ENCODE measurements at regions not wholly inside any gene's neighbourhood (a gene's known extent, or its start where the extent isn't known, plus 50 kb on each side); places are given as distances from the start of the nearest gene placed in this dataset.
"Not testable (repeated sequence)": the region's sequence is repeated elsewhere in the genome, so short reads cannot be mapped to it uniquely, and the experiment has no call there.

- DNase-seq (ENCODE audit: low spot score) = no peak
Observed at GRCh38 chr6:11889572-11889971, 111.0 kb upstream of the ADTRP start.

GRCh38 chr6:11888727-11889126 is 110.1 kb upstream of the ADTRP start:
- DNase-seq (ENCODE audit: low spot score) = no peak

- DNase-seq (ENCODE audit: low spot score) = no peak
Observed at GRCh38 chr6:11885159-11885558, 106.6 kb upstream of the ADTRP start.

- DNase-seq (ENCODE audit: low spot score) = not testable (repeated sequence)
Observed at GRCh38 chr6:11883471-11883870, 104.9 kb upstream of the ADTRP start.

- DNase-seq (ENCODE audit: low spot score) = not testable (repeated sequence)
Observed at GRCh38 chr6:11880156-11880555, 101.6 kb upstream of the ADTRP start.

- no peak for DNase-seq (ENCODE audit: low spot score)
Observed at GRCh38 chr6:11878735-11879134, 100.1 kb upstream of the ADTRP start.

GRCh38 chr6:11878029-11878428 is 99.4 kb upstream of the ADTRP start:
- no peak for DNase-seq (ENCODE audit: low spot score)

GRCh38 chr6:11876934-11877433 is 98.4 kb upstream of the ADTRP start:
- no peak for DNase-seq (ENCODE audit: low spot score)

- no peak for DNase-seq (ENCODE audit: low spot score)
Observed at GRCh38 chr6:11875325-11876109, 96.9 kb upstream of the ADTRP start.

- DNase-seq (ENCODE audit: low spot score) = peak; percentile 19
Observed at GRCh38 chr6:11869672-11870340, 91.2 kb upstream of the ADTRP start.

GRCh38 chr6:11868392-11868791 is 89.8 kb upstream of the ADTRP start:
- no peak for DNase-seq (ENCODE audit: low spot score)

- DNase-seq (ENCODE audit: low spot score) = no peak
Observed at GRCh38 chr6:11865680-11866300, 87.2 kb upstream of the ADTRP start.

- DNase-seq (ENCODE audit: low spot score) = no peak
Observed at GRCh38 chr6:11858439-11858838, 79.8 kb upstream of the ADTRP start.

GRCh38 chr6:11855743-11856142 is 77.1 kb upstream of the ADTRP start:
- DNase-seq (ENCODE audit: low spot score) = no peak

- peak; percentile 30 for DNase-seq (ENCODE audit: low spot score)
Observed at GRCh38 chr6:11854408-11855165, 76.0 kb upstream of the ADTRP start.

- DNase-seq (ENCODE audit: low spot score) = no peak
Observed at GRCh38 chr6:11853678-11854407, 75.2 kb upstream of the ADTRP start.

- DNase-seq (ENCODE audit: low spot score) = no peak
Observed at GRCh38 chr6:11852061-11852651, 73.6 kb upstream of the ADTRP start.

GRCh38 chr6:11851387-11851786 is 72.8 kb upstream of the ADTRP start:
- DNase-seq (ENCODE audit: low spot score) = peak; percentile 73

GRCh38 chr6:11848852-11849731 is 70.5 kb upstream of the ADTRP start:
- DNase-seq (ENCODE audit: low spot score) = no peak

- no peak for DNase-seq (ENCODE audit: low spot score)
Observed at GRCh38 chr6:11848346-11848651, 69.7 kb upstream of the ADTRP start.

All from GM03348 (cell line).